Neuronal stem cell (in vitro differentiated cells): ENCODE measurements at regions not wholly inside any gene's neighbourhood (a gene's known extent, or its start where the extent isn't known, plus 50 kb on each side); places are given as distances from the start of the nearest gene placed in this dataset.

Experiments
- DNase-seq: peaks from one replicate; pipeline ENCODE4 v3.0.0-alpha.2; 2013; ENCODE audit warnings: low spot score
- H2AFZ ChIP-seq: one replicate; pipeline ENCODE4 v1.6.1; 2013; ENCODE audit warnings: mild to moderate bottlenecking, low read length, inconsistent platforms
- H2AK5ac ChIP-seq: 2 replicates; pipeline ENCODE4 v1.6.1; 2013; ENCODE audit warnings: low read depth, mild to moderate bottlenecking, inconsistent platforms, low read length, moderate library complexity, mixed read lengths
- H2BK120ac ChIP-seq: 2 replicates; pipeline ENCODE4 v1.6.1; 2013; ENCODE audit warnings: low read depth, mild to moderate bottlenecking, inconsistent platforms, low read length, moderate library complexity, mixed read lengths
- H2BK12ac ChIP-seq: one replicate; pipeline ENCODE4 v1.6.1; 2013; ENCODE audit warnings: low read length, inconsistent platforms
- H2BK15ac ChIP-seq: 2 replicates; pipeline ENCODE4 v1.6.1; 2013; ENCODE audit warnings: mild to moderate bottlenecking, low read length, inconsistent platforms, mixed read lengths
- H2BK5ac ChIP-seq: one replicate; pipeline ENCODE4 v1.6.1; 2013; ENCODE audit warnings: inconsistent platforms, mild to moderate bottlenecking, low read length, moderate library complexity
- H3K14ac ChIP-seq: one replicate; pipeline ENCODE4 v1.6.1; 2013; ENCODE audit warnings: low read length, inconsistent platforms
- H3K18ac ChIP-seq: 2 replicates; pipeline ENCODE4 v1.6.1; 2013; ENCODE audit warnings: low read length, inconsistent platforms
- H3K23ac ChIP-seq: 2 replicates; pipeline ENCODE4 v1.6.1; 2013; ENCODE audit warnings: low read depth, mild to moderate bottlenecking, mixed read lengths, low read length, inconsistent platforms; ENCODE audit not compliant: poor library complexity
- H3K27ac ChIP-seq: replicated peaks from 3 replicates; pipeline ENCODE4 v1.5.1; 2013; ENCODE audit warnings: low read length, inconsistent platforms
- H3K27me3 ChIP-seq, 3 experiments: 2 replicates each; pipeline ENCODE4 v1.6.1; 2013; ENCODE audit warnings: low read length in 3 of 3, mild to moderate bottlenecking in 2 of 3, inconsistent platforms in 1 of 3, low read depth in 1 of 3, mixed read lengths in 1 of 3, moderate library complexity in 1 of 3; ENCODE audit not compliant: control insufficient read depth in 3 of 3, insufficient read depth in 3 of 3
- H3K36me3 ChIP-seq, 2 donors: replicated peaks in 1 of 2; 2 replicates each; pipeline ENCODE4 v1.6.1; 2013; ENCODE audit warnings: low read length in 2 of 2; ENCODE audit not compliant: control insufficient read depth in 2 of 2, insufficient read depth in 2 of 2
- H3K4ac ChIP-seq: 2 replicates; pipeline ENCODE4 v1.6.1; 2013; ENCODE audit warnings: inconsistent platforms, mild to moderate bottlenecking, low read length, moderate library complexity
- H3K4me1 ChIP-seq, 2 donors: 1 replicate in 1 of 2; 2 replicates in 1 of 2; pipeline ENCODE4 v1.6.1; 2013; ENCODE audit warnings: low read length in 2 of 2, low read depth in 1 of 2; ENCODE audit not compliant: control insufficient read depth in 2 of 2, insufficient read depth in 1 of 2
- H3K4me2 ChIP-seq: one replicate; pipeline ENCODE4 v1.6.1; 2013; ENCODE audit warnings: mild to moderate bottlenecking, low read length, inconsistent platforms; ENCODE audit not compliant: insufficient read depth, poor library complexity, severe bottlenecking
- H3K4me3 ChIP-seq, 2 donors: 2 replicates each; pipeline ENCODE4 v1.5.1; 2013; ENCODE audit warnings: low read length in 2 of 2, mild to moderate bottlenecking in 2 of 2, inconsistent platforms in 1 of 2, moderate library complexity in 1 of 2
- H3K79me1 ChIP-seq: one replicate; pipeline ENCODE4 v1.6.1; 2013; ENCODE audit warnings: low read depth, mild to moderate bottlenecking, inconsistent platforms, low read length, moderate library complexity
- H3K9ac ChIP-seq: one replicate; pipeline ENCODE4 v1.6.1; 2013; ENCODE audit warnings: mild to moderate bottlenecking, low read depth, low read length, inconsistent platforms; ENCODE audit not compliant: poor library complexity
- H3K9me3 ChIP-seq, 2 donors: replicated peaks in 1 of 2; 2 replicates each; pipeline versions ENCODE3 to v1.6.1; 2013; ENCODE audit warnings: low read length in 2 of 2, mild to moderate bottlenecking in 2 of 2, inconsistent platforms in 1 of 2, low read depth in 1 of 2, mixed read lengths in 1 of 2, moderate library complexity in 1 of 2; ENCODE audit not compliant: control insufficient read depth in 2 of 2, insufficient read depth in 1 of 2
- H4K8ac ChIP-seq: one replicate; pipeline ENCODE4 v1.6.1; 2013; ENCODE audit warnings: low read depth, mild to moderate bottlenecking, inconsistent platforms, low read length, moderate library complexity
- H4K91ac ChIP-seq: one replicate; pipeline ENCODE4 v1.6.1; 2013; ENCODE audit warnings: low read length, low read depth, mild to moderate bottlenecking, inconsistent platforms; ENCODE audit not compliant: poor library complexity
- WGBS, 2 donors: extraction: QIAGEN DNeasy Blood & Tissue Kit; methylation state at CpG; one replicate each; pipeline ENCODE4 v1.1.7; 2013; ENCODE audit warnings: missing lambda C conversion rate in 2 of 2, mixed read lengths in 1 of 2; ENCODE audit not compliant: insufficient read length in 2 of 2, insufficient replicate concordance in 1 of 2; ENCODE audit errors: extremely low coverage in 2 of 2; 5-methylcytosine and 5-hydroxymethylcytosine counted together

DNA sequence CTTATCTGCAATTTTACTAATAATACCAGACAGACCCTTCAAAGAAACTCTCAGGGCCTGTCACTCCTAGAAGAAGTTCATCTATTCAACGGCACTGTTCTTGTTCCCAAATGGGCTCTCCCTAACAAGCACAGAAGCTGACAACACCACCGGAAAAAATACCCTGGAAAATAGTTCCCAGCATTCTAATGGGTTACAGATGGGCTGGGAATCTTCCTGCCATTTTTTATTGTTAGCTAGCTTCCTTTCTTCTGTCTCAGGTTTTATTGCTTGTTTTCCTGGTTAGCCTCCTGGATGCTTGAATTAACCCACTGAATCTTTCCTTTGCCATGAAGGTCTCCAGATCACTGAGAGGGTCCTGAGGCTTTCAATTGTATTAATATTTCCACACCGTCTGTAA lies 689.8 kb upstream of the NRP1 start:
- Histone ChIP-seq H2AFZ (no peak overlapping the region), H4K8ac (no peak overlapping the region), H3K14ac (no peak overlapping the region), H3K4ac (no peak overlapping the region), H3K9ac (no peak overlapping the region), H2BK5ac (no peak overlapping the region), H2BK120ac (no peak overlapping the region), H2AK5ac (no peak overlapping the region), H3K4me2 (no peak overlapping the region), H3K9me3 (peaks cover 0 to 8% of the 10 kb centered on the region in 2 donors), H3K27me3 (no peaks in the 10 kb centered on the region), H3K79me1 (no peaks in the 10 kb centered on the region), H3K4me1 (no peaks in the 10 kb centered on the region), H3K36me3 (no peaks in the 10 kb centered on the region), H3K23ac (no peak overlapping the region), H3K27ac (no peak overlapping the region), H3K18ac (no peak overlapping the region), H2BK15ac (no peak overlapping the region), H2BK12ac (no peak overlapping the region), H4K91ac (no peak overlapping the region), H3K4me3 (no peak overlapping the region)
- no CpG with 5 or more reads among the region's 3 CpGs for WGBS, 2 donors
- DNase-seq: no peak

- DNase-seq: no peak
- Histone ChIP-seq H3K23ac (no peak overlapping the region), H3K27me3 (no peaks in the 10 kb centered on the region), H3K4ac (no peak overlapping the region), H2AFZ (no peak overlapping the region), H3K36me3 (no peaks in the 10 kb centered on the region), H3K4me1 (no peaks in the 10 kb centered on the region), H2AK5ac (no peak overlapping the region), H4K8ac (no peak overlapping the region), H3K9me3 (peaks cover 0 to 8% of the 10 kb centered on the region in 2 donors), H3K27ac (no peak overlapping the region), H3K14ac (no peak overlapping the region), H3K4me3 (no peak overlapping the region), H3K4me2 (no peak overlapping the region), H3K9ac (no peak overlapping the region), H2BK120ac (no peak overlapping the region), H2BK15ac (no peak overlapping the region), H4K91ac (no peak overlapping the region), H2BK12ac (no peak overlapping the region), H3K18ac (no peak overlapping the region), H2BK5ac (no peak overlapping the region), H3K79me1 (no peaks in the 10 kb centered on the region)
- no CpG with 5 or more reads among the region's 6 CpGs for WGBS, 2 donors
Observed at GRCh38 chr10:34022195-34022594, 687.7 kb upstream of the NRP1 start.

- Histone ChIP-seq H3K4me2 (no peak overlapping the region), H2BK120ac (no peak overlapping the region), H3K4me1 (peaks cover 0 to 5% of the 10 kb centered on the region in 2 donors), H2BK15ac (no peak overlapping the region), H3K23ac (no peak overlapping the region), H3K4ac (no peak overlapping the region), H2AFZ (no peak overlapping the region), H3K18ac (no peak overlapping the region), H3K9me3 (no peaks in the 10 kb centered on the region), H3K9ac (no peak overlapping the region), H4K91ac (no peak overlapping the region), H2BK12ac (no peak overlapping the region), H3K36me3 (no peaks in the 10 kb centered on the region), H2AK5ac (no peak overlapping the region), H4K8ac (no peak overlapping the region), H3K27ac (no peak overlapping the region), H2BK5ac (no peak overlapping the region), H3K79me1 (no peaks in the 10 kb centered on the region), H3K14ac (no peak overlapping the region), H3K27me3 (no peaks in the 10 kb centered on the region), H3K4me3 (no peak overlapping the region)
- DNase-seq: no peak
- no CpG with 5 or more reads among the region's 1 CpG for WGBS, 2 donors
Observed at GRCh38 chr10:34018784-34019183, 684.3 kb upstream of the NRP1 start.

DNA sequence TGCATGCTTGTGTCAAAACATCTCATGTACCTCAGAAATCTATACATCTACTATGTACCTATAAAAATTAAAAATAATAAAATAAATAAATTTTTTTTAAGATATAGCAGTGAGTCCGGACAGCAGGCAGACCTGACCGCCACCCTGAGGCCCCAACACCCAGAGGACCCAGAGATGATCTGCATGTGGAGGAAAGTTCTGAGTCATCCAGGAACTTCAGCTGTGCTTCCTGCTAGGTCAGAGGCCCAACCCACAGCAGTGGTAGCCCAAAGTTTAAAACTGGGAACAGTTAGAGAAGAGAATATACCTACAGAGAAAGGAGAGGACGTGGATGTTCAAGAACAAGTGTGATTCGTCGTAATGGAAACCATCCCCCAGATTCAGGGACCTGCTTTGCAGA lies 683.7 kb upstream of the NRP1 start:
- Histone ChIP-seq H3K9ac (no peak overlapping the region), H3K36me3 (no peaks in the 10 kb centered on the region), H3K4me3 (no peak overlapping the region), H3K4ac (no peak overlapping the region), H3K27me3 (no peaks in the 10 kb centered on the region), H3K27ac (no peak overlapping the region), H2AFZ (no peak overlapping the region), H2AK5ac (no peak overlapping the region), H3K18ac (no peak overlapping the region), H2BK15ac (no peak overlapping the region), H3K4me2 (no peak overlapping the region), H4K8ac (no peak overlapping the region), H3K9me3 (no peaks in the 10 kb centered on the region), H3K79me1 (no peaks in the 10 kb centered on the region), H2BK12ac (no peak overlapping the region), H3K23ac (no peak overlapping the region), H2BK120ac (no peak overlapping the region), H2BK5ac (no peak overlapping the region), H3K14ac (no peak overlapping the region), H4K91ac (no peak overlapping the region), H3K4me1 (peaks cover 0 to 5% of the 10 kb centered on the region in 2 donors)
- WGBS, 2 donors: no CpG with 5 or more reads among the region's 5 CpGs
- DNase-seq: no peak
